HepG2 (cell line): ENCODE measurements at regions not wholly inside any gene's neighbourhood (a gene's known extent, or its start where the extent isn't known, plus 50 kb on each side); places are given as distances from the start of the nearest gene placed in this dataset.

ENCODE experiments used
- ARNT ChIP-seq: fragments of 450-650 bp; IDR thresholded peaks from 2 replicates; pipeline ENCODE4 v1.6.1; 2017
- BCL6 ChIP-seq: IDR thresholded peaks from 2 replicates; pipeline ENCODE4 v1.6.1; 2016; ENCODE audit warnings: missing genetic modification reagents, missing compliant biosample characterization
- EP300 ChIP-seq, 3 experiments: sonication (generic) in 1 of 3; formaldehyde crosslinking in 1 of 3; IDR thresholded peaks; 2 replicates each; pipeline versions ENCODE4 v1.5.1 to v1.6.1; 2011 to 2020; ENCODE audit warnings: low read depth in 2 of 3, low read length in 2 of 3, borderline replicate concordance in 1 of 3, improper control_type of control experiment in 1 of 3, mild to moderate bottlenecking in 1 of 3, missing genetic modification reagents in 1 of 3, moderate library complexity in 1 of 3
- FOXK1 ChIP-seq: sonication (generic); formaldehyde crosslinking; IDR thresholded peaks from 2 replicates; pipeline ENCODE4 v1.4.0; 2020; ENCODE audit warnings: low read depth, missing genetic modification reagents, borderline replicate concordance
- KLF12 ChIP-seq: sonication (generic); formaldehyde crosslinking; IDR thresholded peaks from 2 replicates; pipeline ENCODE4 v1.4.0; 2020; ENCODE audit warnings: missing genetic modification reagents, borderline replicate concordance
- ZBTB25 ChIP-seq: IDR thresholded peaks from 2 replicates; pipeline ENCODE4 v1.6.1; 2018; ENCODE audit warnings: missing genetic modification reagents
- ZFP62 ChIP-seq: sonication (generic); formaldehyde crosslinking; IDR thresholded peaks from 2 replicates; pipeline ENCODE4 v1.4.0; 2020; ENCODE audit warnings: missing genetic modification reagents
- ZNF12 ChIP-seq: sonication (generic); formaldehyde crosslinking; IDR thresholded peaks from 2 replicates; pipeline ENCODE4 v1.5.0; 2020; ENCODE audit warnings: missing genetic modification reagents
- ZNF646 ChIP-seq: sonication (generic); formaldehyde crosslinking; IDR thresholded peaks from 2 replicates; pipeline ENCODE4 v1.9.0; 2021; ENCODE audit warnings: mild to moderate bottlenecking, missing genetic modification reagents
- TF ChIP-seq, protein P1 (sequence below): IDR thresholded peaks from 2 replicates; pipeline ENCODE4 v1.6.1; 2016
- TF ChIP-seq, protein P2 (sequence below): sonication (generic); formaldehyde crosslinking; IDR thresholded peaks from 2 replicates; pipeline ENCODE4 v1.4.0; 2020; ENCODE audit warnings: missing genetic modification reagents

- TF ChIP-seq FOXK1 (CRISPR knock-in tag) (peak; percentile 58; the same call in 1 of the 2 replicates), ZNF646 (peak; percentile 27; the same call in 1 of the 2 replicates), KLF12 (CRISPR knock-in tag) (peak; percentile 32; the same call in 1 of the 2 replicates), BCL6 (CRISPR knock-in tag) (peak; percentile 22; the same call in 1 of the 2 replicates), ZNF12 (0 out of 2 replicates have a peak, but pooled peaks have one; percentile 26), EP300 (IDR thresholded peaks at IDR 0.05; ENCODE audit: low read depth in 2 of 2, low read length in 2 of 2) (no peak), EP300 (CRISPR knock-in tag; IDR thresholded peaks at IDR 0.05; ENCODE audit: borderline replicate concordance) (peak; percentile 64; the same call in 1 of the 2 replicates), ARNT (no peak), ZFP62 (CRISPR knock-in tag) (no peak), ZBTB25 (0 out of 2 replicates have a peak, but pooled peaks have one; percentile 35)
- TF ChIP-seq, protein P1, sequence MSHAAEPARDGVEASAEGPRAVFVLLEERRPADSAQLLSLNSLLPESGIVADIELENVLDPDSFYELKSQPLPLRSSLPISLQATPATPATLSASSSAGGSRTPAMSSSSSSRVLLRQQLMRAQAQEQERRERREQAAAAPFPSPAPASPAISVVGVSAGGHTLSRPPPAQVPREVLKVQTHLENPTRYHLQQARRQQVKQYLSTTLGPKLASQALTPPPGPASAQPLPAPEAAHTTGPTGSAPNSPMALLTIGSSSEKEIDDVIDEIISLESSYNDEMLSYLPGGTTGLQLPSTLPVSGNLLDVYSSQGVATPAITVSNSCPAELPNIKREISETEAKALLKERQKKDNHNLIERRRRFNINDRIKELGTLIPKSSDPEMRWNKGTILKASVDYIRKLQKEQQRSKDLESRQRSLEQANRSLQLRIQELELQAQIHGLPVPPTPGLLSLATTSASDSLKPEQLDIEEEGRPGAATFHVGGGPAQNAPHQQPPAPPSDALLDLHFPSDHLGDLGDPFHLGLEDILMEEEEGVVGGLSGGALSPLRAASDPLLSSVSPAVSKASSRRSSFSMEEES (CRISPR knock-in tag): no peak; the same call in 1 of the 2 replicates
- TF ChIP-seq, protein P2, sequence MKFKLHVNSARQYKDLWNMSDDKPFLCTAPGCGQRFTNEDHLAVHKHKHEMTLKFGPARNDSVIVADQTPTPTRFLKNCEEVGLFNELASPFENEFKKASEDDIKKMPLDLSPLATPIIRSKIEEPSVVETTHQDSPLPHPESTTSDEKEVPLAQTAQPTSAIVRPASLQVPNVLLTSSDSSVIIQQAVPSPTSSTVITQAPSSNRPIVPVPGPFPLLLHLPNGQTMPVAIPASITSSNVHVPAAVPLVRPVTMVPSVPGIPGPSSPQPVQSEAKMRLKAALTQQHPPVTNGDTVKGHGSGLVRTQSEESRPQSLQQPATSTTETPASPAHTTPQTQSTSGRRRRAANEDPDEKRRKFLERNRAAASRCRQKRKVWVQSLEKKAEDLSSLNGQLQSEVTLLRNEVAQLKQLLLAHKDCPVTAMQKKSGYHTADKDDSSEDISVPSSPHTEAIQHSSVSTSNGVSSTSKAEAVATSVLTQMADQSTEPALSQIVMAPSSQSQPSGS: 0 out of 2 replicates have a peak, but pooled peaks have one; percentile 43
These were observed 61.9 kb downstream of the ADM start (continued) for GRCh38 chr11:10366568-10367331.
